ENCODE measurements at regions not wholly inside any gene's neighbourhood (a gene's known extent, or its start where the extent isn't known, plus 50 kb on each side); places are given as distances from the start of the nearest gene placed in this dataset.

DNA sequence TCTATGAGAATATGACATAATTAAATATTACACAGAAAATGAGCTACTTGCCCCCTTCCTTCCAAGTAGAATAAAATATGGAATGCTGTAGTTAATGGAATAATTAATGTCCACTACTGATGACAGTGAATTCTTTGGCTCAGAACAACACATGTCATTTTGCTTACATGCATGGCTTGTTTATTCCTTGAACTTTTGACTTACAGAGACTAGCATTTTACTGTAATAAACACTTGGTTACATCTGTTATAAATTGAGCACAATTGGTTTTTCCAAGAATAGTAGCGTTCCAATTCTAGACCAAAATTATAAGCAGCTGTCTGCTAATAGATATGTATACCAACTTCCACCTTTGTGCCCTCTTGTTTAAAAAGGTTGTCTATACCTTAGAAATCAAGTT lies 286.7 kb downstream of the OTUD1 start:
- Histone ChIP-seq H3K36me3 (ENCODE audit: control insufficient read depth in 2 of 2, extremely low read depth in 1 of 2, insufficient read depth in 2 of 2, low read length in 2 of 2) (no peaks in the 10 kb centered on the region), H4K20me1 (replicated peaks; ENCODE audit: control insufficient read depth, extremely low read depth, insufficient read depth, low read length) (no peaks in the 10 kb centered on the region), H3K4me2 (ENCODE audit: insufficient read depth, low read length) (no peak overlapping the region), H3K27me3 (ENCODE audit: control insufficient read depth in 2 of 2, insufficient read depth in 2 of 2, low read length in 2 of 2) (no peaks in the 10 kb centered on the region), H3K9ac (replicated peaks; ENCODE audit: extremely low read depth, insufficient read depth, low read length) (no peak overlapping the region), H3K4me1 (ENCODE audit: control insufficient read depth, extremely low read depth, insufficient read depth, low read length) (no peaks in the 10 kb centered on the region), H3K79me2 (ENCODE audit: control insufficient read depth, insufficient read depth, low read length) (no peaks in the 10 kb centered on the region), H2AFZ (ENCODE audit: low read depth, low read length) (no peak overlapping the region), H3K9me3 (replicated peaks; ENCODE audit: control insufficient read depth, insufficient read depth, low read length) (peaks cover 2% of the 10 kb centered on the region), H3K27ac (ENCODE audit: insufficient read depth, low read depth, low read length) (no peak overlapping the region), H3K4me3 (replicated peaks in 1 of 3; ENCODE audit: insufficient read depth in 1 of 3, low read depth in 1 of 3, low read length in 3 of 3) (no peak overlapping the region), H3K9me1 (replicated peaks; ENCODE audit: control insufficient read depth, extremely low read depth, insufficient read depth, low read length) (no peaks in the 10 kb centered on the region)
- POLR2A ChIA-PET = no interaction called here
- BruUV-seq (replicated peaks) = no TSS peak
- intact Hi-C loops (cut with micrococcal nuclease) (no loop called here), dilution Hi-C loops (cut with MboI; ENCODE audit: extremely low pct_ligation_motif_present, low sequenced_read_pairs) (no loop called here)
- DNase-seq (ENCODE audit: low read depth, low spot score) = no peak
- FAIRE-seq = no peak
- CTCF ChIA-PET = no interaction called here
- TF ChIP-seq EZH2 (IDR thresholded peaks at IDR 0.05; ENCODE audit: borderline replicate concordance, low read depth, low read length, severe bottlenecking) (no peak), MYC (IDR thresholded peaks at IDR 0.05; ENCODE audit: low read depth, low read length) (no peak), GATA2 (IDR thresholded peaks at IDR 0.05; ENCODE audit: insufficient read depth, insufficient read length, low read depth, low read length) (no peak), MAX (IDR thresholded peaks at IDR 0.05; ENCODE audit: insufficient read depth, insufficient read length) (no peak), POLR2AphosphoS5 (IDR thresholded peaks at IDR 0.05; ENCODE audit: insufficient read depth, low read depth, low read length) (no peak), FOS (IDR thresholded peaks at IDR 0.05; ENCODE audit: borderline replicate concordance, insufficient read depth, low read length) (no peak), JUN (IDR thresholded peaks at IDR 0.05; ENCODE audit: borderline replicate concordance, insufficient read depth, insufficient read length, low read depth) (no peak), POLR2A (IDR thresholded peaks at IDR 0.05; ENCODE audit: low read depth, low read length) (no peak)
- TF ChIP-seq, protein P1, sequence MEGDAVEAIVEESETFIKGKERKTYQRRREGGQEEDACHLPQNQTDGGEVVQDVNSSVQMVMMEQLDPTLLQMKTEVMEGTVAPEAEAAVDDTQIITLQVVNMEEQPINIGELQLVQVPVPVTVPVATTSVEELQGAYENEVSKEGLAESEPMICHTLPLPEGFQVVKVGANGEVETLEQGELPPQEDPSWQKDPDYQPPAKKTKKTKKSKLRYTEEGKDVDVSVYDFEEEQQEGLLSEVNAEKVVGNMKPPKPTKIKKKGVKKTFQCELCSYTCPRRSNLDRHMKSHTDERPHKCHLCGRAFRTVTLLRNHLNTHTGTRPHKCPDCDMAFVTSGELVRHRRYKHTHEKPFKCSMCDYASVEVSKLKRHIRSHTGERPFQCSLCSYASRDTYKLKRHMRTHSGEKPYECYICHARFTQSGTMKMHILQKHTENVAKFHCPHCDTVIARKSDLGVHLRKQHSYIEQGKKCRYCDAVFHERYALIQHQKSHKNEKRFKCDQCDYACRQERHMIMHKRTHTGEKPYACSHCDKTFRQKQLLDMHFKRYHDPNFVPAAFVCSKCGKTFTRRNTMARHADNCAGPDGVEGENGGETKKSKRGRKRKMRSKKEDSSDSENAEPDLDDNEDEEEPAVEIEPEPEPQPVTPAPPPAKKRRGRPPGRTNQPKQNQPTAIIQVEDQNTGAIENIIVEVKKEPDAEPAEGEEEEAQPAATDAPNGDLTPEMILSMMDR (IDR thresholded peaks at IDR 0.05; ENCODE audit: extremely low read depth in 1 of 2, insufficient read depth in 1 of 2, low read depth in 1 of 2, low read length in 2 of 2) = no peak
